ENCODE measurements at regions not wholly inside any gene's neighbourhood (a gene's known extent, or its start where the extent isn't known, plus 50 kb on each side); places are given as distances from the start of the nearest gene placed in this dataset.

GRCh38 chr9:28053096-28053777 lies 480.0 kb upstream of the C9orf72 start:
- TF ChIP-seq CTCF (conservative IDR thresholded peaks at IDR 0.05 in 1 of 2, IDR thresholded peaks at IDR 0.05 in 1 of 2; ENCODE audit: extremely low read depth in 1 of 2, insufficient read depth in 1 of 2, low read depth in 1 of 2, low read length in 2 of 2) (no peak), EZH2 (IDR thresholded peaks at IDR 0.05; ENCODE audit: borderline replicate concordance, low read length) (no peak)

All from mammary epithelial cell (primary cell).